ENCODE measurements at regions not wholly inside any gene's neighbourhood (a gene's known extent, or its start where the extent isn't known, plus 50 kb on each side); places are given as distances from the start of the nearest gene placed in this dataset.
A peak's percentile ranks its signal among the peaks of the same experiment; 100 is the strongest.
"Not testable (repeated sequence)": the region's sequence is repeated elsewhere in the genome, so short reads cannot be mapped to it uniquely, and the experiment has no call there.

DNA sequence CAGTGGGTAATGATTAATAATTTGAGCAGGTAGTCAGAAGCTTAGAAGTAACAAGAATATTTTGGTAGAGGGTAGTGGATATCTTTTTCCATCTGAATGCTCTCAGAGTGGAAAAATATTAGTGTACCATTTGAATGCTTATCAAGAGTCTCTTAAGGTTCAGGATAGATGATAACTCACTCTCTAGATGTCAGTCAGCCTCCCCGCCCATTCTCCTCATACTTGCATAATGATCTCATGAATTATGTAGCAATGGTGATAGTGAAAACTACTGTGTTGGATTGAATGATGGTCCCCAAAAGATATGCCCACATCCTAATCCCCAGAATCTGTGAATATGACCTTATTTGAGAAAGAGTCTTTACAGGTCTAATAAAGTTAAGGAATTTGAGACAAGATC is 132.7 kb upstream of the KLF12 start:
- FAIRE-seq = no peak

DNA sequence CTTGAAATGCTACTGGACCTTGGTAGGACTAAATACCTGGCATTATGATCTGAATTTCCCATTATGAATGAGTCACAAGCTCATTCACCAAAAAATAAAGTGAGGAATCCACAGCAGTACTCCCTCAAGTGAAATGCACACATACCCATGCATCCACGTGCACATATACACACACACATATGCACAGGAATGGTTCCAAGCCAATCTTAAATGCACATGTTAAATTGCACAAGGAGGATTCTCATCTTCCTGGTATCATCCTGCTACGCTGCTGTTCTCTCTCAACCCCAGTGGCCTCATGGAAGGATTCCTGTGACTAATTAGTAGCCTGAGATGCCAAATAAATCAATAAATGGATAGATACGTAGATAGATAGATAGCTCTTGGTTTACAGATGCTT is 132.1 kb upstream of the KLF12 start:
- no peak for FAIRE-seq

- no peak for FAIRE-seq
Observed at GRCh38 chr13:74264333-74264732, 130.1 kb upstream of the KLF12 start.

GRCh38 chr13:74260420-74260819 is 126.2 kb upstream of the KLF12 start:
- FAIRE-seq = not testable (repeated sequence)

DNA sequence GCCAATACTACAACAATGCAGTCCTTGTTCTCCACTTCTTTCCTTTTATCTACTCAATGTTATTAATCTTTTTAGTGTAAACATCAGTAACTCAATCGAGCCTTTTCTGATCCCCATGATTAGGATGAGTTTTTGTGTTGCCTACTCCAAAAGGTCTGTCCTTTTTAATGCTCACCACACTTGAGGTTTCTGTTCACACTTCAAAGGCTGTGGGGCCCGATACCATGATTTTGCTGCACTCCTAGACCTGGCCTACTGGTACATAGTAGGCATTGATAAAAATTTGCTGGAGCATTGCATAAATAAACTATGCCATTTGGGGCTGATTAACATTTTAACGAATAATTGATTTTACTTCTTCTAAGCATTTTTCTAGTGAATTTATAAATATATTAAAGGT is 125.4 kb upstream of the KLF12 start:
- no peak for FAIRE-seq

- no peak for FAIRE-seq
Observed at GRCh38 chr13:74258961-74259360, 124.8 kb upstream of the KLF12 start.

- no peak for FAIRE-seq
Observed at GRCh38 chr13:74256969-74257368, 122.8 kb upstream of the KLF12 start.

- FAIRE-seq = no peak
Observed at GRCh38 chr13:74253161-74253560, 119.0 kb upstream of the KLF12 start.

GRCh38 chr13:74251778-74252519 is 117.7 kb upstream of the KLF12 start:
- FAIRE-seq = no peak

GRCh38 chr13:74250738-74251190 is 116.6 kb upstream of the KLF12 start:
- FAIRE-seq = no peak

GRCh38 chr13:74248477-74248876 is 114.3 kb upstream of the KLF12 start:
- no peak for FAIRE-seq

DNA sequence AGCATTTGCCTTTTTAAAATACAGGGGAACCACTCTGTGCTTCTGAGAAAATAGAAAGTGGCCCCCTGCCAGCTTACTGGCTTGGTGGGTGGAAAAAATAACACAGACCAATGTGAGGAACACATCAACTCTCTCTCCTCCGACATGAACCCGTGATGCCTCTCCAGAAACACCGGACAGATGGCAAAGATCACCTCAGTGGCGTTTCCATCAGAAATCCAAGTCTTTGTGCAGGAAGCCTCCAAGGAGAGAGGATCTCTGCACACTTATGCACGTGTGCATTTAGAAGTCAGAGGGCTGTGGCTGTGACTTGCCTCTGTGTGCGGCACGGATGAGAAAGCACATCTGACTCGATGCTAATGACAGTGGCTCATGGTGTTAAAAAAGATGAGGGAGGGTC is 112.3 kb upstream of the KLF12 start:
- FAIRE-seq = no peak

GRCh38 chr13:74243637-74244526 is 109.7 kb upstream of the KLF12 start:
- FAIRE-seq = no peak

GRCh38 chr13:74241343-74241742 is 107.1 kb upstream of the KLF12 start:
- not testable (repeated sequence) for FAIRE-seq

DNA sequence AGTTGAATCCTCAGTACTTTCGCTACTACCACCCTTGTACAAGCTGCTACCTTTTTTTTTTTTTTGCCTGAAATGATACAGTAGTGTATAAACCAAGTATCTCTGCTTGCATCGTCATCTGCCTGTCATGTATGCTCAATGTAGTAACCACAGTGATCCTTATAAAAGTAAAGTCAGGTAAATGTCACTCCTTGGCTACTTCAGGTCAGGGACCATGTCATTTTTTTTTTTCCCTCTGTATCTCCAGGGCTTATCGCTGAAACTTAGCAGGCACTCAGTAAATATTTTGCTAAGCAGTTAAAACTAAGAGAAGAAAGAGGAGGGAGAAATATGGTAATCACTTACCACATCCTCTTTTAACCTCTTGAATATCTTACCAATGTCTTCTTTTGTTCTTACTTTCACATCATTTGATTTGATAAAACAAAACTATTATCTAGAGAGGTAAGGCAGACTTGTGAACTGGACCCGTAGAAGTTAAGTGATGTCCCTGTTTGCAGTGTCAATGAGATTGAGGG is 96.8 kb upstream of the KLF12 start:
- FAIRE-seq = no peak

- FAIRE-seq = no peak
Observed at GRCh38 chr13:74229242-74229641, 95.0 kb upstream of the KLF12 start.

- peak; percentile 75 for FAIRE-seq
Observed at GRCh38 chr13:74227476-74228158, 93.4 kb upstream of the KLF12 start.

DNA sequence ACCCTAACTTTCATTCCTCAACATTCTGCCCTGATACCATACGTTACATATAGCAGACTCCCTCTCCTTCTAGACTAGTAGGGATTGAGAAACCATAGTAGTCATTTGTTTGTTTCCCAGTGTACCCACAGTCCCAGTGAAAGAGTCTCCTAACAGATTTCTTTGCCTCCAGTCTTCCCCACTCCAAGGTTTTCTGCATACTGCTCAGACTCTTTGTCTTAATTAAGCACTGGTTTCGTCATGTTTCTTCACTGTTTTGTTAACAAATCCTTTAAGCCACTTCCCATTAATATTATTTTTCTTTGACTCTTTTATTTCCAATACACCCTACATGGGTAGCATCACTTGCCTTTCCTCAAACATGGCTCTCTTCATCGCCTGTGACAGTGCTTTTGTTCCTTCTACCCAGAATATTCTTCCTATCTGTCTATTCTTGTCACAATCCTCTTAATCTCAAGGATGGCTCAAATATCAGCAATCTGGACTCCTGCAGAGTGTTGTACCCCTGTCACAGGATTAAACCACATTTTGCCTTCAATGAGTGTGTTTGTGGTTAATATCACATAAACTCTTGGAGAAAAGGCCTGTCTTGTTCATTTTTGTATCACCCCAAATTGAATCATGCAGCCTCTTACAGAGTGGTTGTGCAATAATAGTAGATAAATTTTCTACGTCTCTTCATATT is 92.7 kb upstream of the KLF12 start:
- FAIRE-seq = no peak

DNA sequence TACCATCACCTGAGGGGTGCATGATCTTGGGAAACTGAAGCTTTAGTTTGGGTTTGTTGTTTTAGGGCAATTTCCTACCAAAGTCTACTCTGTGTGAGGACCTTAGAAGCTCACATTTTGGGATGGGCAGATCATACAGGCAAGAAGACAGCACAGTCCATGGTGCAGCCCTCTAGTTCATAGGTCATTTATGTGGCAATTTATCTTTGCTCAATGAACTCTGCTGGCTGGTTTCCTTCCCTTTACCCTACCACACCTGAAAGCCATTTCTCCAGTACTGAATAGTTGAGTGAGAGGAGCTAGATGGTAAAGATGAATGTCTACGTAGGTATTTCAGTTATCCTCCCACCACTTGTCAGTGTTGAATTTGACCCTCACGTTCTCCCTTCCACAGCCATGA is 87.5 kb upstream of the KLF12 start:
- no peak for FAIRE-seq

DNA sequence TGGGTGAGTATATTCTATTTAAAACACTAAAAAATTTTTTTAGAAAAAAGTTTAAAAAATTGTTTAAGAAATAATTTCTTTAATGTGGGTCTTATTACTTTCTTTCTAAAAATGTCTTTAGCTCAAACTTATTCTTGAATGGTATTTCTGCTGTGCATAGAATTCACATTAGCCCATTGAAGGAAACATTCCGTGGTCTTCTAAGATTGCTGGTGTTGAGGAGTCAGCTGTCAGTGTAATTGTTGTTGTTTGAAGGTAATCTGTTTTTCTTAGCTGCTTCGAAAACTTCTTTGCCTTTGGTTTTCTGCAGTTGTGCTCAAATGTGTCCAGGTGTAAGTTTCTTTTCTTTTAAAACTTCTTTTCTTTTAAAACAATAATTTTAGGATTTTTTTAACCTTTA is 85.4 kb upstream of the KLF12 start:
- FAIRE-seq = peak; percentile 33

- no peak for FAIRE-seq
Observed at GRCh38 chr13:74218291-74218690, 84.1 kb upstream of the KLF12 start.

- no peak for FAIRE-seq
Observed at GRCh38 chr13:74217811-74218210, 83.6 kb upstream of the KLF12 start.

DNA sequence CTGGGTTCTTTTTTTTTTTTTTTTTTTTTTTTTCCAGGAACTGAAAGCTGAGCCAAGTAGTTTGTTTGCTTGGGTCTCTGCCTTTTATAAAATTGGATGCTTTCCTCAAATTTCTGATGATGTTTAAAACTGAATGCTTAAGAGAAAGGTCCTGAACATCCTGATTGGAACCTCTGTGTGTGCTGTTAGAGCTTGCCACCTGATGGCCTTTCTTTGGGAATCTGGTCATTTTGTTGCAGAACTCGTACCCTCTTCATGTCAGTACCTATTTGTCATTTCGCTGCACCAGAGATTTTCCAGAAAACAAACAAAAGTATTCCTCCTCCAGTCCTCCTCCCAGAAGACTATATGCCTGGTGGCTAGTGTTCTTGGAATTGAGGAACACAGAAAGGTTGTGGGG is 81.2 kb upstream of the KLF12 start:
- no peak for FAIRE-seq

Measured in colon (tissue), 2 donors.